ENCODE measurements at regions not wholly inside any gene's neighbourhood (a gene's known extent, or its start where the extent isn't known, plus 50 kb on each side); places are given as distances from the start of the nearest gene placed in this dataset.

- Mint-ChIP-seq H3K9me3 (peaks cover 8% of the 10 kb centered on the region), H3K36me3 (ENCODE audit: low read depth) (no peaks in the 10 kb centered on the region), H3K4me3 (no peak overlapping the region), H3K27ac (no peak overlapping the region), H3K27me3 (ENCODE audit: insufficient read depth) (peaks cover 3% of the 10 kb centered on the region), H3K4me1 (peaks cover 2% of the 10 kb centered on the region)
- no peak for TF ChIP-seq CTCF (conservative IDR thresholded peaks at IDR 0.05)
- 93 to 100% methylated on average over 14 to 55 of the region's 55 CpGs for WGBS, 2 experiments (ENCODE audit: insufficient coverage in 1 of 2, insufficient read length in 1 of 2)
- H3K36me3 ChIP-seq (ENCODE audit: control insufficient read depth, insufficient read depth, low read length): no peaks in the 10 kb centered on the region
- H3K9me3 ChIP-seq (ENCODE audit: control insufficient read depth, low read length): no peaks in the 10 kb centered on the region
- H3K27me3 ChIP-seq (ENCODE audit: control insufficient read depth, insufficient read depth, low read length, poor library complexity, severe bottlenecking): peaks cover 3% of the 10 kb centered on the region
- H3K4me1 ChIP-seq (ENCODE audit: control insufficient read depth, insufficient read depth, low read length): no peaks in the 10 kb centered on the region
- no peak for DNase-seq
- H3K4me3 ChIP-seq (ENCODE audit: low read length): no peak overlapping the region
- no peak overlapping the region for H3K27ac ChIP-seq (ENCODE audit: low read depth, low read length)
- H3K9ac ChIP-seq (ENCODE audit: extremely low read depth, low read length, poor library complexity, severe bottlenecking): no peak overlapping the region
These were observed 217.0 kb upstream of the PKN2 start for GRCh38 chr1:88466899-88467580.

- Mint-ChIP-seq H3K4me1 (no peaks in the 10 kb centered on the region), H3K36me3 (ENCODE audit: low read depth) (no peaks in the 10 kb centered on the region), H3K27me3 (ENCODE audit: insufficient read depth) (no peaks in the 10 kb centered on the region), H3K27ac (no peak overlapping the region), H3K4me3 (no peak overlapping the region), H3K9me3 (peaks cover 6% of the 10 kb centered on the region)
- H3K9ac ChIP-seq (ENCODE audit: extremely low read depth, low read length, poor library complexity, severe bottlenecking): no peak overlapping the region
- no peak overlapping the region for H3K27ac ChIP-seq (ENCODE audit: low read depth, low read length)
- H3K9me3 ChIP-seq (ENCODE audit: control insufficient read depth, low read length): no peaks in the 10 kb centered on the region
- WGBS, 2 experiments (ENCODE audit: insufficient coverage in 1 of 2, insufficient read length in 1 of 2): 92 to 93% methylated on average over 2 of the region's 2 CpGs
- DNase-seq: no peak
- no peaks in the 10 kb centered on the region for H3K4me1 ChIP-seq (ENCODE audit: control insufficient read depth, insufficient read depth, low read length)
- TF ChIP-seq CTCF (conservative IDR thresholded peaks at IDR 0.05): no peak
- no peak overlapping the region for H3K4me3 ChIP-seq (ENCODE audit: low read length)
- no peaks in the 10 kb centered on the region for H3K27me3 ChIP-seq (ENCODE audit: control insufficient read depth, insufficient read depth, low read length, poor library complexity, severe bottlenecking)
- no peaks in the 10 kb centered on the region for H3K36me3 ChIP-seq (ENCODE audit: control insufficient read depth, insufficient read depth, low read length)
These were observed 211.8 kb upstream of the PKN2 start for GRCh38 chr1:88472298-88472697.

- 94% methylated on average over 1 of the region's 1 CpG; no CpG with 5 or more reads in 1 of the 2 experiments for WGBS, 2 experiments (ENCODE audit: insufficient coverage in 1 of 2, insufficient read length in 1 of 2)
- no peak for TF ChIP-seq CTCF (conservative IDR thresholded peaks at IDR 0.05)
- H3K4me1 ChIP-seq (ENCODE audit: control insufficient read depth, insufficient read depth, low read length): no peaks in the 10 kb centered on the region
- H3K27ac Mint-ChIP-seq: no peak overlapping the region
- H3K27me3 ChIP-seq (ENCODE audit: control insufficient read depth, insufficient read depth, low read length, poor library complexity, severe bottlenecking): no peaks in the 10 kb centered on the region
- DNase-seq: no peak
- no peak overlapping the region for H3K4me3 Mint-ChIP-seq
- no peak overlapping the region for H3K4me3 ChIP-seq (ENCODE audit: low read length)
- no peak overlapping the region for H3K9ac ChIP-seq (ENCODE audit: extremely low read depth, low read length, poor library complexity, severe bottlenecking)
- no peaks in the 10 kb centered on the region for H3K27me3 Mint-ChIP-seq (ENCODE audit: insufficient read depth)
- H3K27ac ChIP-seq (ENCODE audit: low read depth, low read length): no peak overlapping the region
- H3K9me3 Mint-ChIP-seq: peaks cover 3% of the 10 kb centered on the region
- no peaks in the 10 kb centered on the region for H3K4me1 Mint-ChIP-seq
- no peaks in the 10 kb centered on the region for H3K9me3 ChIP-seq (ENCODE audit: control insufficient read depth, low read length)
- H3K36me3 ChIP-seq (ENCODE audit: control insufficient read depth, insufficient read depth, low read length): no peaks in the 10 kb centered on the region
- H3K36me3 Mint-ChIP-seq (ENCODE audit: low read depth): no peaks in the 10 kb centered on the region
These were observed 211.4 kb upstream of the PKN2 start for GRCh38 chr1:88472714-88473113.
